ENCODE measurements at regions not wholly inside any gene's neighbourhood (a gene's known extent, or its start where the extent isn't known, plus 50 kb on each side); places are given as distances from the start of the nearest gene placed in this dataset.

- H3K9me3 ChIP-seq (ENCODE audit: insufficient read depth, low read length): no peaks in the 10 kb centered on the region
- no peak overlapping the region for H3K4me3 ChIP-seq (ENCODE audit: low read length)
- H3K79me2 ChIP-seq (ENCODE audit: low read length): no peaks in the 10 kb centered on the region
- H3K27ac ChIP-seq (ENCODE audit: low read length): no peak overlapping the region
- no peaks in the 10 kb centered on the region for H4K20me1 ChIP-seq (ENCODE audit: insufficient read depth, low read length)
- H3K4me1 ChIP-seq (ENCODE audit: low read length): no peaks in the 10 kb centered on the region
- no peaks in the 10 kb centered on the region for H3K36me3 ChIP-seq (replicated peaks; ENCODE audit: low read depth, low read length)
- no peak overlapping the region for H3K9ac ChIP-seq (ENCODE audit: low read length)
- H3K4me2 ChIP-seq (ENCODE audit: low read length): no peak overlapping the region
- H3K27me3 ChIP-seq (ENCODE audit: low read depth, low read length): peaks cover 11% of the 10 kb centered on the region; the same call in 1 of the 2 replicates
- TF ChIP-seq EZH2phosphoT487 (IDR thresholded peaks at IDR 0.05; ENCODE audit: low read depth): no peak
- TF ChIP-seq CTCF (IDR thresholded peaks at IDR 0.05; ENCODE audit: low read depth, low read length): no peak
- H2AFZ ChIP-seq (ENCODE audit: low read depth, low read length): no peak overlapping the region
These were observed 231.0 kb upstream of the IGF1R start for GRCh38 chr15:98417346-98417745.

GRCh38 chr15:98418122-98418521, 230.2 kb upstream of the IGF1R start:
- Histone ChIP-seq H3K9me3 (ENCODE audit: insufficient read depth, low read length) (no peaks in the 10 kb centered on the region), H4K20me1 (ENCODE audit: insufficient read depth, low read length) (no peaks in the 10 kb centered on the region), H3K27me3 (ENCODE audit: low read depth, low read length) (peaks cover 15% of the 10 kb centered on the region; the same call in 1 of the 2 replicates), H3K4me3 (ENCODE audit: low read length) (no peak overlapping the region), H3K79me2 (ENCODE audit: low read length) (no peaks in the 10 kb centered on the region), H3K27ac (ENCODE audit: low read length) (no peak overlapping the region), H3K4me1 (ENCODE audit: low read length) (no peaks in the 10 kb centered on the region), H3K36me3 (replicated peaks; ENCODE audit: low read depth, low read length) (no peaks in the 10 kb centered on the region), H3K4me2 (ENCODE audit: low read length) (no peak overlapping the region), H2AFZ (ENCODE audit: low read depth, low read length) (no peak overlapping the region), H3K9ac (ENCODE audit: low read length) (no peak overlapping the region)
- TF ChIP-seq EZH2phosphoT487 (IDR thresholded peaks at IDR 0.05; ENCODE audit: low read depth): no peak
- no peak for TF ChIP-seq CTCF (IDR thresholded peaks at IDR 0.05; ENCODE audit: low read depth, low read length)

- Histone ChIP-seq H3K4me3 (ENCODE audit: low read length) (no peak overlapping the region), H3K36me3 (replicated peaks; ENCODE audit: low read depth, low read length) (no peaks in the 10 kb centered on the region), H3K9me3 (ENCODE audit: insufficient read depth, low read length) (no peaks in the 10 kb centered on the region), H3K79me2 (ENCODE audit: low read length) (no peaks in the 10 kb centered on the region), H3K9ac (ENCODE audit: low read length) (no peak overlapping the region), H3K27ac (ENCODE audit: low read length) (no peak overlapping the region), H3K27me3 (ENCODE audit: low read depth, low read length) (peaks cover 15% of the 10 kb centered on the region; the same call in 1 of the 2 replicates), H4K20me1 (ENCODE audit: insufficient read depth, low read length) (no peaks in the 10 kb centered on the region), H3K4me2 (ENCODE audit: low read length) (no peak overlapping the region), H2AFZ (ENCODE audit: low read depth, low read length) (no peak overlapping the region), H3K4me1 (ENCODE audit: low read length) (no peaks in the 10 kb centered on the region)
- no peak for TF ChIP-seq CTCF (IDR thresholded peaks at IDR 0.05; ENCODE audit: low read depth, low read length)
- TF ChIP-seq EZH2phosphoT487 (IDR thresholded peaks at IDR 0.05; ENCODE audit: low read depth): no peak
These were observed 229.1 kb upstream of the IGF1R start for GRCh38 chr15:98419173-98419780.

GRCh38 chr15:98420837-98421236, 227.5 kb upstream of the IGF1R start:
- no peaks in the 10 kb centered on the region for H3K4me1 ChIP-seq (ENCODE audit: low read length)
- H3K27me3 ChIP-seq (ENCODE audit: low read depth, low read length): peaks cover 15% of the 10 kb centered on the region; the same call in 1 of the 2 replicates
- no peaks in the 10 kb centered on the region for H3K36me3 ChIP-seq (replicated peaks; ENCODE audit: low read depth, low read length)
- TF ChIP-seq EZH2phosphoT487 (IDR thresholded peaks at IDR 0.05; ENCODE audit: low read depth) (no peak), CTCF (IDR thresholded peaks at IDR 0.05; ENCODE audit: low read depth, low read length) (no peak)
- no peaks in the 10 kb centered on the region for H3K79me2 ChIP-seq (ENCODE audit: low read length)
- no peak overlapping the region for H3K4me2 ChIP-seq (ENCODE audit: low read length)
- H3K4me3 ChIP-seq (ENCODE audit: low read length): no peak overlapping the region
- H3K27ac ChIP-seq (ENCODE audit: low read length): no peak overlapping the region
- H4K20me1 ChIP-seq (ENCODE audit: insufficient read depth, low read length): no peaks in the 10 kb centered on the region
- H2AFZ ChIP-seq (ENCODE audit: low read depth, low read length): no peak overlapping the region
- no peak overlapping the region for H3K9ac ChIP-seq (ENCODE audit: low read length)
- H3K9me3 ChIP-seq (ENCODE audit: insufficient read depth, low read length): no peaks in the 10 kb centered on the region

All from OCI-LY3 (cell line).